Stimulated activated CD4-positive, alpha-beta T cell treated with anti-CD3 and anti-CD28 coated beads, Interleukin-12 subunit alpha, Interleukin-12 subunit beta, amount 100 ng/mL, for 24 hours (primary cell): ENCODE measurements at regions not wholly inside any gene's neighbourhood (a gene's known extent, or its start where the extent isn't known, plus 50 kb on each side); places are given as distances from the start of the nearest gene placed in this dataset.
"Not testable (repeated sequence)": the region's sequence is repeated elsewhere in the genome, so short reads cannot be mapped to it uniquely, and the experiment has no call there.

Experiments
- DNase-seq, 2 experiments: peaks; one replicate each; pipeline ENCODE4 v3.0.0-alpha.2; 2020; ENCODE audit warnings: low read depth in 2 of 2

GRCh38 chr13:80962855-80963254 lies 621.9 kb upstream of the SPRY2 start:
- no peak for DNase-seq

GRCh38 chr13:80962173-80962572 lies 621.2 kb upstream of the SPRY2 start:
- DNase-seq, result no peak

- DNase-seq, result no peak
These were observed 616.2 kb upstream of the SPRY2 start for GRCh38 chr13:80957019-80957655.

- DNase-seq, result no peak
These were observed 614.6 kb upstream of the SPRY2 start for GRCh38 chr13:80955501-80955900.

GRCh38 chr13:80952158-80952557 lies 611.2 kb upstream of the SPRY2 start:
- no peak for DNase-seq

- DNase-seq, result no peak
These were observed 605.3 kb upstream of the SPRY2 start for GRCh38 chr13:80946008-80946802.

- DNase-seq, result no peak
These were observed 604.4 kb upstream of the SPRY2 start for GRCh38 chr13:80945328-80945727.

GRCh38 chr13:80939581-80939980 lies 598.7 kb upstream of the SPRY2 start:
- no peak for DNase-seq

- no peak for DNase-seq
These were observed 590.8 kb upstream of the SPRY2 start for GRCh38 chr13:80931766-80932165.

- DNase-seq, result no peak
These were observed 590.2 kb upstream of the SPRY2 start for GRCh38 chr13:80931118-80931517.

GRCh38 chr13:80928241-80928640 lies 587.3 kb upstream of the SPRY2 start:
- DNase-seq, result no peak

GRCh38 chr13:80926024-80926423 lies 585.1 kb upstream of the SPRY2 start:
- not testable (repeated sequence) for DNase-seq

GRCh38 chr13:80924596-80924995 lies 583.7 kb upstream of the SPRY2 start:
- DNase-seq, result no peak

- DNase-seq, result no peak
These were observed 583.0 kb upstream of the SPRY2 start for GRCh38 chr13:80923907-80924306.

GRCh38 chr13:80921971-80922370 lies 581.0 kb upstream of the SPRY2 start:
- no peak for DNase-seq

GRCh38 chr13:80921541-80921940 lies 580.6 kb upstream of the SPRY2 start:
- DNase-seq, result no peak

- no peak for DNase-seq
These were observed 565.9 kb upstream of the SPRY2 start for GRCh38 chr13:80906860-80907259.

- no peak for DNase-seq
These were observed 563.5 kb upstream of the SPRY2 start for GRCh38 chr13:80904386-80904785.

- no peak for DNase-seq
These were observed 563.0 kb upstream of the SPRY2 start for GRCh38 chr13:80903911-80904310.

- DNase-seq, result no peak
These were observed 560.6 kb upstream of the SPRY2 start for GRCh38 chr13:80901530-80901929.

- no peak for DNase-seq
These were observed 560.2 kb upstream of the SPRY2 start for GRCh38 chr13:80901111-80901510.

GRCh38 chr13:80900561-80900960 lies 559.6 kb upstream of the SPRY2 start:
- DNase-seq, result no peak

- DNase-seq, result not testable (repeated sequence)
These were observed 556.7 kb upstream of the SPRY2 start for GRCh38 chr13:80897641-80898040.
